ENCODE measurements at regions not wholly inside any gene's neighbourhood (a gene's known extent, or its start where the extent isn't known, plus 50 kb on each side); places are given as distances from the start of the nearest gene placed in this dataset.

GRCh38 chr1:104163912-104164476, 414.3 kb downstream of the AMY1C start:
- TF ChIP-seq ZFX (IDR thresholded peaks at IDR 0.05; ENCODE audit: borderline replicate concordance): no peak
- TF ChIP-seq CTCF (IDR thresholded peaks at IDR 0.05): peak; percentile 4; the same call in 1 of the 2 replicates
- no peak overlapping the region for H3K27ac ChIP-seq

GRCh38 chr1:104172243-104172681, 422.6 kb downstream of the AMY1C start:
- TF ChIP-seq CTCF (IDR thresholded peaks at IDR 0.05) (no peak), ZFX (IDR thresholded peaks at IDR 0.05; ENCODE audit: borderline replicate concordance) (no peak)
- no peak overlapping the region for H3K27ac ChIP-seq

- H3K27ac ChIP-seq: no peak overlapping the region
- TF ChIP-seq ZFX (IDR thresholded peaks at IDR 0.05; ENCODE audit: borderline replicate concordance): no peak
- no peak for TF ChIP-seq CTCF (IDR thresholded peaks at IDR 0.05)
Measured at GRCh38 chr1:104182251-104182650, 432.6 kb downstream of the AMY1C start.

- H3K27ac ChIP-seq: no peak overlapping the region
- no peak for TF ChIP-seq ZFX (IDR thresholded peaks at IDR 0.05; ENCODE audit: borderline replicate concordance)
- no peak for TF ChIP-seq CTCF (IDR thresholded peaks at IDR 0.05)
Measured at GRCh38 chr1:104189207-104189606, 439.5 kb downstream of the AMY1C start.

GRCh38 chr1:104190821-104191220, 441.1 kb downstream of the AMY1C start:
- H3K27ac ChIP-seq: no peak overlapping the region
- TF ChIP-seq CTCF (IDR thresholded peaks at IDR 0.05) (no peak), ZFX (IDR thresholded peaks at IDR 0.05; ENCODE audit: borderline replicate concordance) (no peak)

- TF ChIP-seq ZFX (IDR thresholded peaks at IDR 0.05; ENCODE audit: borderline replicate concordance) (no peak), CTCF (IDR thresholded peaks at IDR 0.05) (no peak)
- no peak overlapping the region for H3K27ac ChIP-seq
Measured at GRCh38 chr1:104195395-104195794, 445.7 kb downstream of the AMY1C start.

GRCh38 chr1:104196136-104196535, 446.4 kb downstream of the AMY1C start:
- no peak for TF ChIP-seq ZFX (IDR thresholded peaks at IDR 0.05; ENCODE audit: borderline replicate concordance)
- no peak for TF ChIP-seq CTCF (IDR thresholded peaks at IDR 0.05)
- H3K27ac ChIP-seq: no peak overlapping the region
